Liver (tissue), 3 donors: ENCODE measurements at regions not wholly inside any gene's neighbourhood (a gene's known extent, or its start where the extent isn't known, plus 50 kb on each side); places are given as distances from the start of the nearest gene placed in this dataset.

ENCODE experiments used
- EGR1 ChIP-seq, 2 donors: IDR thresholded peaks; 2 replicates each; pipeline ENCODE4 v1.6.1; 2016 to 2018; ENCODE audit warnings: antibody characterized with exemption in 2 of 2, low read depth in 2 of 2
- RAD21 ChIP-seq, 2 donors: IDR thresholded peaks; 2 replicates each; pipeline ENCODE4 v1.6.1; 2016; ENCODE audit warnings: antibody characterized with exemption in 2 of 2, mild to moderate bottlenecking in 2 of 2
- TF ChIP-seq, protein P1 (sequence below): IDR thresholded peaks from 2 replicates; pipeline ENCODE4 v1.6.1; 2016; ENCODE audit warnings: antibody characterized with exemption
- TF ChIP-seq, protein P2 (sequence below): fragments of 150-350 bp; IDR thresholded peaks from 2 replicates; pipeline ENCODE4 v1.5.1; 2017; ENCODE audit warnings: improper control_type of control experiment, low read depth, low read length; ENCODE audit not compliant: missing input control
- donor health status: healthy.
- donor health status: healthy.

DNA sequence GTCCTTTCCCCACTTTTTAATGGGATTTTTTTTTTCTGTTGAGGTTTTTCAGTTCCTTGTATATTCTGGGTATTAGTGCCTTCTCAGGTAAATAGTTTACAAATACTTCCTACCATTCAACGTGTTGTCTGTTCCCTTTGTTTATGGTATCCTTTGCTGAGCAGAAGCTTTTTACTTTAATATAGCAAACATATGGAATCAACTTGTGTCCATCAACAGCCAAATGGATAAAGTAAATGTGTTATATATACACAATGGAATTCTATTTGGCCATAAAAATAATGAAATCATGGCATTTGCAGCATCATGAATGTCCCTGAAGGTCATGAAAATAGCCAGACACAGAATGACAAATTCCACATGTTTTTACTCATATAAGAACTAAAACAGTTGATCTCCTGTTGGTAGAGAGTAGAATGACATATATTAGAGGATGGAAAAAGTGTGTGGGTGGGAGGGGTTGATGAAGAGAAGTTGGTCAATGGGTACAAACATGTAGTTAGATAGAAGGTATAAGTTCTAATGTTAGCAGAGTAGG is 500.8 kb downstream of the SLITRK6 start:
- TF ChIP-seq, protein P1, sequence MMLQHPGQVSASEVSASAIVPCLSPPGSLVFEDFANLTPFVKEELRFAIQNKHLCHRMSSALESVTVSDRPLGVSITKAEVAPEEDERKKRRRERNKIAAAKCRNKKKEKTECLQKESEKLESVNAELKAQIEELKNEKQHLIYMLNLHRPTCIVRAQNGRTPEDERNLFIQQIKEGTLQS: no peak
- no peak for TF ChIP-seq EGR1 (IDR thresholded peaks at IDR 0.05; ENCODE audit: low read depth in 2 of 2)
- no peak for TF ChIP-seq RAD21 (IDR thresholded peaks at IDR 0.05)
- TF ChIP-seq, protein P2, sequence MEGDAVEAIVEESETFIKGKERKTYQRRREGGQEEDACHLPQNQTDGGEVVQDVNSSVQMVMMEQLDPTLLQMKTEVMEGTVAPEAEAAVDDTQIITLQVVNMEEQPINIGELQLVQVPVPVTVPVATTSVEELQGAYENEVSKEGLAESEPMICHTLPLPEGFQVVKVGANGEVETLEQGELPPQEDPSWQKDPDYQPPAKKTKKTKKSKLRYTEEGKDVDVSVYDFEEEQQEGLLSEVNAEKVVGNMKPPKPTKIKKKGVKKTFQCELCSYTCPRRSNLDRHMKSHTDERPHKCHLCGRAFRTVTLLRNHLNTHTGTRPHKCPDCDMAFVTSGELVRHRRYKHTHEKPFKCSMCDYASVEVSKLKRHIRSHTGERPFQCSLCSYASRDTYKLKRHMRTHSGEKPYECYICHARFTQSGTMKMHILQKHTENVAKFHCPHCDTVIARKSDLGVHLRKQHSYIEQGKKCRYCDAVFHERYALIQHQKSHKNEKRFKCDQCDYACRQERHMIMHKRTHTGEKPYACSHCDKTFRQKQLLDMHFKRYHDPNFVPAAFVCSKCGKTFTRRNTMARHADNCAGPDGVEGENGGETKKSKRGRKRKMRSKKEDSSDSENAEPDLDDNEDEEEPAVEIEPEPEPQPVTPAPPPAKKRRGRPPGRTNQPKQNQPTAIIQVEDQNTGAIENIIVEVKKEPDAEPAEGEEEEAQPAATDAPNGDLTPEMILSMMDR: no peak
